SW480 (cell line): ENCODE measurements at regions not wholly inside any gene's neighbourhood (a gene's known extent, or its start where the extent isn't known, plus 50 kb on each side); places are given as distances from the start of the nearest gene placed in this dataset.

Experiments used
- DNase-seq: peaks from one replicate; pipeline ENCODE4 v3.0.0-alpha.2; 2016; ENCODE audit warnings: low spot score

- no peak for DNase-seq
Measured at GRCh38 chr2:56803596-56803995, 619.8 kb downstream of the CCDC85A start.

DNA sequence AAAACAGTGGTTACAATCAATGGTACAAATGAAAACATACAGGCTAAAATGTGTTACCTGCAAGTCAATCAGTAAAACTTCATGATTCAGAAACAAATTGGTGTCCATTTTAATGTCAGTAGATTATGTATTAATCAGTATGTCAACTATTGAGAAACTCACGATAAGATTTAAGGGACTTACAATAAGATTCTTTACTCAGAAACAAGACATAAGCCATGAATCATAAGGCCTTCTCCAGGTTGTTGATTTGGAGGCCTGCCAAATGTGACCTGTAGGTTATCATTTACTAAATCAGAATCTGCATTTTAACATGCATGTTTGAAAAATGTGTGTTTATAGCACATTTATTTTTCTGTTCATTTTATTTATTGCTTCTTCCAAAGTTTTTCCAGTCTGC, 623.1 kb downstream of the CCDC85A start:
- no peak for DNase-seq

GRCh38 chr2:56807861-56808260, 624.1 kb downstream of the CCDC85A start:
- no peak for DNase-seq

DNA sequence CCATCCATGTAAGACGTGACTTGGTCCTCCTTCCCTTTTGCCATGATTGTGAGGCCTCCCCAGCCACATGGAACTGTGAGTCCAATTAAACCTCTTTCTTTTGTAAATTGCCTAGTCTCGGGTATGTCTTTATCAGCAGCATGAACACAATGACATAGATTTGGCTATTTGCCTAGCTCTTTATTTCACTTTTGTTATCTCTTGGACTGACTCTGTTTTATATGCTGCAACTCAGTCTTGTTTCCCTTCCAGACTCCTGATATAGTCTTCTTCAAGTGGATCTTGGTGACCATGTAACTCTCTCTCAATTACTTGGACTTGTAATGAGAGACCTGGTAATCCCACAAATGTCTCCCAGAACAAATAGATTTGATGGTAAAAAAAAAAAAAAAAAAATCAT, 627.6 kb downstream of the CCDC85A start:
- no peak for DNase-seq

DNA sequence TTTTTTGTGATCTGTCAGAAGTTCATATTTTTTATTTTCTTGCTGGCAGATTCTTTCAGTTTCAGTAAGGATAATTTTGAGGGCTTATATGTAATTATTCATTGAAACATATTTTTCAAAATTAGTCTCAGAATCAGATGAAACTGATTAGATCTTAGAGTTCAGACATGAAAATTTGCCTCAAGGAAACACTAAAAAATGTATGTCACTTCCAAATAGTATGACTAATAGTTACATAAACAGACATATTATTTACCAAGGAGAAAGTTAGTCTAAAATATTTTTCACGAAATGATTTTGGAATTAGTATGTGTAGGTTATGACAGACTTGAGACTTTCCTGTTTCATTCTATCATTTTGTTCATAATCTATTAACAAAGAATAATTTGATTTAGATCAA, 628.6 kb downstream of the CCDC85A start:
- no peak for DNase-seq

GRCh38 chr2:56813490-56813889, 629.7 kb downstream of the CCDC85A start:
- DNase-seq = no peak

GRCh38 chr2:56816666-56817065, 632.9 kb downstream of the CCDC85A start:
- DNase-seq = no peak

DNA sequence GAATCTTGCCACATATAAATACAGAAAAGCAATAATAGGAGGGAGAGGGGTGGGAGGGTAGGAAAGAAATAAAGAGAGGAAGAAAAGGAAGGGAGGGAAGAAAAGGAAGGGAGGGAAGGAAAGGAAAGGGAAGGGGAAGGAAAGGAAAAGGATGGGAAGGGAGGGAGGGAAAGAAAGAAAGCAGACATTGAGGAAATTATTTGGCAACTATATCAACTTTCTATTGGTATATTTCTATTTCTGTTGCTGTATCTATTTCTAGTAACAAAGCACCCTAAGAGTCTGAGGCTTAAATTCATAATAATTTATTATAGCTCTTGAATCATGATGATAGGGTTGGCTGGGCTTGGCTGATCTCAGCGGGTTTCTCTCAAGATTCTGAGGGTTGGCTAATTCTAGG, 648.0 kb downstream of the CCDC85A start:
- no peak for DNase-seq

DNA sequence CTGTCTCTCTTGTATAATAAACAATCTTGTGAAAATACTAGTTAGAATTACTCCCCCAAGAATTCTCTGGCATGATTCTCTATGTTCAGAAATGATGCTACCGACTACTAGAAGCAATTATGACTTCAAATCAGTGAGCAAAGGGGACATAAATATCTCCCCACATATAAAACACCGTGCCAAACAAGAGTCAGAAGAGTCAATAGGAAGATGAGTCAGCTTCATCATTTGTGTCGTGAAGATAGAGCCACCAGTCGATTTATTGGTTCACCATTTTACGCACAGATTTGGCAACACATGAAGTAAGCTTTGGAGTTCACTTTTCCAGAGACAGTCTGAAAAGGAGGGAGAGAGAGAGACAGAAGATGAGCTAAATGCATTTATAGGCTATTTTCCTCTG, 650.9 kb downstream of the CCDC85A start:
- no peak for DNase-seq

DNA sequence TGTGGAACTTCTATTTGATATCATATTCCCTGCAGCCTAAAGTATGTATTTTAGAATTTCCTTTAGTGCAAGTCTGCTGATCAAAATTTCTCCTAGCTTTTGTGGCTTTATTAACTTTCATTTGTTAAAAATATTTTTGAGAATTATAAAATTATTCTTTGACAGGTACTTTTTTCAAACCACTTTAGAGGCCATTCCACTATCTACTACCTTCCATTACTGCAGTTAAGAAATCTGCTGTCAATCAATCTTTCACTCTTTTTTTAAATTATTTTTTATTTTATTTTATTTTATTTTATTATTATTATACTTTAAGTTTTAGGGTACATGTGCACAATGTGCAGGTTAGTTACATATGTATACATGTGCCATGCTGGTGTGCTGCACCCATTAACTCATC, 656.2 kb downstream of the CCDC85A start:
- peak; percentile 6 for DNase-seq

DNA sequence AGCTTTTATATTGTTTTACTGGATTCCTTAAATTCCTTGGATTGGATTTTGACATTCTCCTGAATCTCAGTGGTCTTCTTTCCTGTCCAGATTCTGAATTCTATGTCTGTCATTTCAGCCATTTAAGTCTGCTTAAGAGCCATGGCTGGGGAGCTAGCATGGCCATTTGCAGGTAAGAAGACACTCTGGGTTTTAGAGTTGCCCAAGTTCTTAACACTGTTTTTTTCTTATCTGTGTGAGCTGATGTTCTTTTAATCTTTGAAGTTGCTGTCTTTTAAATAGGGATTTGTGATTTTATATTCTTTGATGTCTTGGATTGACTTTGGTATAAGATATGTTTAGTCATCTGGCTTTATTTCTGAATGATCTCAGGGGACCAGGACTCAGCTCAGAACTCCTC, 677.2 kb downstream of the CCDC85A start:
- DNase-seq = no peak

DNA sequence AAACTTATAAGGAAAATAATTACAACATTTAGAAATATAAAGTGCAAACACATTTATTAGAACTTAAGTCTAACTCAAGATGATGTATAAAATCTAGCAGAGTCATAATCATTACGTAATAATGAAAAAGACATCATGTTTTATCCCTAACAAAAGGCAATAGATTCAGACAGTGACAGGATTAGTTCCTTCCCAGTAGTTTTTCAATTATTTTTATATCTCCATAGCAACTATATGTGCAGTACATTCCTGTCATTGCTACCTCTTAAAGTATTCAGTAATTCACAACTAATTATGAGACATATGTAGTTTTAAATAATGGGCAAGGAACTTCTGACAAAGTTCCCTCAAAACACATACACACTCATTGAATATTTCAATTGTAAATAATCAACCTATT, 687.9 kb downstream of the CCDC85A start:
- no peak for DNase-seq

DNA sequence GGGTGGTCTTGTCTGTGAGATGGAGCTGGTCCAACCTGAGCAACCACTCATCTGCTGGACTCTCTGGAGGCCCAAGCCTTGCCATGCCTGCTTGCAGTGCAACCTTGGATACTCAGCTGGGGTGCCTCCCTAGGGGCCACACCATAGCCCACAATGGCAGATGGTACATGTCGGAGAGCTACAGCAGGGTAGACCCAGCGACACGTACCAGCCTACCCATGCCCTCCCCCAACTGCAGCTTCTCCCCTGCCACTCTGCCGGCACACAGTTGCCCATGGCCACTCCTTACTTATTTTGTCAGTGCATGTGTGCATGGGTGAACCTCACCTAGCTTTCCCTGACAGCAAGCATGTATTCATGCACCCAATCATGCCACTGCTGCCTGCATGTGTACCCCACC, 690.9 kb downstream of the CCDC85A start:
- DNase-seq = no peak

- DNase-seq = no peak
Measured at GRCh38 chr2:56889738-56890137, 705.9 kb downstream of the CCDC85A start.

GRCh38 chr2:56892382-56892781, 708.6 kb downstream of the CCDC85A start:
- no peak for DNase-seq

- DNase-seq = no peak
Measured at GRCh38 chr2:56898986-56899385, 715.2 kb downstream of the CCDC85A start.

DNA sequence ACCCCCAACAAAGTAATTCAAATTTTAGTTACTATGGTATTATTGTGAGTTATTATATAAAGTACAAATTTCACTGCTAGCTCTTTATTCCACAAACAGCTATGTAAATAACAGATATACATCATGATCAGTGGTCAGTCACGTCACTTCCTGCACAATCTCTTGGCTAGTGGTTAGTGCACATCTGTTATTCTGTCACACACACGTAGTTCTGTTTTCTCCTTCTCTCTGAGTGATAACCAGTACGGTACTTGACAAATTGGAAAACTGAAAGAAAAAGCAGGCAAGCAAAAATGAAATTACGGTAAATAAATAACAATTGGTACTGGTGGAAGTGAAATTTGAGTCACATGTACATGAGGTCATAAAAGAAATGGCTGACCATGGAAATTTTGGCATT, 728.7 kb downstream of the CCDC85A start:
- no peak for DNase-seq

- DNase-seq = no peak
Measured at GRCh38 chr2:56918790-56919189, 735.0 kb downstream of the CCDC85A start.

GRCh38 chr2:56933976-56934375, 750.2 kb downstream of the CCDC85A start:
- no peak for DNase-seq

- DNase-seq = no peak
Measured at GRCh38 chr2:56934866-56935265, 751.1 kb downstream of the CCDC85A start.

GRCh38 chr2:56940054-56940453, 756.3 kb downstream of the CCDC85A start:
- DNase-seq = no peak

DNA sequence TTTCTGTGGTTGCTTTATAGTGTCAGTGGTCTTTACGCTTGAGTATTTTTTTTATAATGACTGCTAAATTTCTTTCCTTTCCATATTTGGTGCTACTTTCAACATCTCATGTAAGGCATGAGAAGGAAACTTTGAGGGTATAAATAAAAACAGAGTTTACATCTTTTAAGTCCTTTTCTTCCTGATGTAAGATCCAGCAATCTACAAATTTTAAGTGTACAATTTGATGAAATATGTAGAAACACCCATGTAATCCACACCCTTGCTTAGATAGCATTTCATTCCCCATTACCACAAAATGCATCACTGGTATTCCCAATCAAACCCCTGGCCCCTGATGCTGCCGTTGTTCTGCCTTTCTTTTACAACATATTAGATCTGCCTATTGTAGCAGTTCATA, 769.1 kb downstream of the CCDC85A start:
- no peak for DNase-seq

- DNase-seq = no peak
Measured at GRCh38 chr2:56960581-56960980, 776.8 kb downstream of the CCDC85A start.

DNA sequence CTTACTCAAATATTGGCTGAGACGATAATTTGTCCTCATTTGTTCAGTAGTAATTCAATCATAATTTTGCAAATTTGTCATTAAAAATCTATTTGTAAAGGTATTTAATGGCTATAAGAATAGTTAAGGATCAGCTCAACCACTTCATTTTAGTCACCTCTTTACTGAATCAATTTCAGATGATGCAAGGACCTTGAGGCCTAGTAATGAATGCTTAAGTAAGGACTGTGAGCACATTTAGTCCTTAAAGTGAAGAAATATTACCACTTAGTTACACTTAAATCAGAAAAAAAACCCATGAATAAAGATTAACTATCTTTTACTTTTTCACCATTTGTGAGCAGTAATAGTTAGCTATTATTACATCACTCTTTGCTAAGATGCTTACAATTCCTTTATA, 778.9 kb downstream of the CCDC85A start:
- DNase-seq = no peak

DNA sequence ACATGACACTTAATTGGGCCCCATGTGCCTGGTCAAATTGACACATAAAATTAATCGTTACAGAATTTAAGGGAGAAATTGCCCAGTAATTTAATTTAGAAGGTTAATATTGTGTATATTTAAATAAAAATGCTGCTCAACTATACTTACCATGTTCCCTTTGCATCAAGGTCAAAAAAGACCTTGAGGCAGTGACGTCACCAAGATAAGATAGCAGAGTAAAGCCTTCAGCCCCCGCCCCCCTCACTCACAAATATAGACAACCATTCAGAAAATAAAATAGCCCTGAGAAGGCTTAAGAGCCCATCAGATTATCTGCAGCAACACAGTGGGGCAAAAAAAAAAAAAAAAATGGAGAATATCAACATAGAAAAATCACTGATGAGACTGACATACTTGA, 785.7 kb downstream of the CCDC85A start:
- no peak for DNase-seq
